ENCODE measurements at regions not wholly inside any gene's neighbourhood (a gene's known extent, or its start where the extent isn't known, plus 50 kb on each side); places are given as distances from the start of the nearest gene placed in this dataset.

- no peak for DNase-seq
Measured at GRCh38 chr2:180520921-180521581, 459.4 kb upstream of the UBE2E3 start.

GRCh38 chr2:180520206-180520605, 460.2 kb upstream of the UBE2E3 start:
- DNase-seq = no peak

GRCh38 chr2:180519276-180519675, 461.1 kb upstream of the UBE2E3 start:
- no peak for DNase-seq

GRCh38 chr2:180516232-180516631, 464.2 kb upstream of the UBE2E3 start:
- no peak for DNase-seq

GRCh38 chr2:180513389-180513788, 467.0 kb upstream of the UBE2E3 start:
- no peak for DNase-seq

GRCh38 chr2:180508458-180508857, 471.9 kb upstream of the UBE2E3 start:
- DNase-seq = no peak

GRCh38 chr2:180507028-180507427, 473.4 kb upstream of the UBE2E3 start:
- DNase-seq = no peak

GRCh38 chr2:180505203-180505602, 475.2 kb upstream of the UBE2E3 start:
- DNase-seq = no peak

- DNase-seq = no peak
Measured at GRCh38 chr2:180497621-180498152, 482.7 kb upstream of the UBE2E3 start.

GRCh38 chr2:180495606-180496005, 484.8 kb upstream of the UBE2E3 start:
- DNase-seq = no peak

- no peak for DNase-seq
Measured at GRCh38 chr2:180494286-180494685, 486.1 kb upstream of the UBE2E3 start.

GRCh38 chr2:180482696-180483095, 475.6 kb upstream of the CWC22 start:
- DNase-seq = no peak

GRCh38 chr2:180481998-180482397, 474.9 kb upstream of the CWC22 start:
- DNase-seq = no peak

GRCh38 chr2:180478883-180479282, 471.8 kb upstream of the CWC22 start:
- DNase-seq = no peak

- no peak for DNase-seq
Measured at GRCh38 chr2:180474716-180475115, 467.6 kb upstream of the CWC22 start.

- DNase-seq = no peak
Measured at GRCh38 chr2:180473456-180473855, 466.4 kb upstream of the CWC22 start.

- DNase-seq = no peak
Measured at GRCh38 chr2:180472133-180472532, 465.0 kb upstream of the CWC22 start.

- no peak for DNase-seq
Measured at GRCh38 chr2:180463608-180464007, 456.5 kb upstream of the CWC22 start.

GRCh38 chr2:180461761-180462160, 454.7 kb upstream of the CWC22 start:
- no peak for DNase-seq

GRCh38 chr2:180456801-180457200, 449.7 kb upstream of the CWC22 start:
- DNase-seq = no peak

- no peak for DNase-seq
Measured at GRCh38 chr2:180450841-180451240, 443.7 kb upstream of the CWC22 start.

GRCh38 chr2:180449171-180449915, 442.2 kb upstream of the CWC22 start:
- no peak for DNase-seq

- DNase-seq = no peak
Measured at GRCh38 chr2:180446492-180446891, 439.4 kb upstream of the CWC22 start.

- no peak for DNase-seq
Measured at GRCh38 chr2:180443888-180444287, 436.8 kb upstream of the CWC22 start.
